ENCODE measurements at regions not wholly inside any gene's neighbourhood (a gene's known extent, or its start where the extent isn't known, plus 50 kb on each side); places are given as distances from the start of the nearest gene placed in this dataset.
"Not testable (repeated sequence)": the region's sequence is repeated elsewhere in the genome, so short reads cannot be mapped to it uniquely, and the experiment has no call there.

GRCh38 chr1:166489670-166490436 lies 323.1 kb upstream of the FAM78B start:
- H3K27ac ChIP-seq (ENCODE audit: low read length), result no peak overlapping the region
- no peaks in the 10 kb centered on the region; the same call in 1 of the 2 replicates for H3K9me3 ChIP-seq (ENCODE audit: control insufficient read depth, insufficient read depth, low read length)
- H3K36me3 ChIP-seq (ENCODE audit: control insufficient read depth, insufficient read depth, low read length), result no peaks in the 10 kb centered on the region
- H3K27me3 ChIP-seq (ENCODE audit: control insufficient read depth, insufficient read depth, low read length), result no peaks in the 10 kb centered on the region
- no peak overlapping the region for H3K4me3 ChIP-seq (ENCODE audit: low read length)
- DNase-seq (ENCODE audit: low read depth, low spot score), result no peak
- H3K4me1 ChIP-seq (ENCODE audit: control insufficient read depth, insufficient read depth, low read length), result no peaks in the 10 kb centered on the region
- no CpG with 5 or more reads among the region's 17 CpGs for WGBS (ENCODE audit: insufficient coverage, insufficient read length)

- no peak overlapping the region for H3K27ac ChIP-seq (ENCODE audit: low read length)
- no peaks in the 10 kb centered on the region for H3K36me3 ChIP-seq (ENCODE audit: control insufficient read depth, insufficient read depth, low read length)
- no CpG with 5 or more reads among the region's 5 CpGs for WGBS (ENCODE audit: insufficient coverage, insufficient read length)
- H3K4me3 ChIP-seq (ENCODE audit: low read length), result no peak overlapping the region
- no peak for DNase-seq (ENCODE audit: low read depth, low spot score)
- H3K4me1 ChIP-seq (ENCODE audit: control insufficient read depth, insufficient read depth, low read length), result no peaks in the 10 kb centered on the region
- H3K27me3 ChIP-seq (ENCODE audit: control insufficient read depth, insufficient read depth, low read length), result no peaks in the 10 kb centered on the region
- no peaks in the 10 kb centered on the region; the same call in 1 of the 2 replicates for H3K9me3 ChIP-seq (ENCODE audit: control insufficient read depth, insufficient read depth, low read length)
Measured at GRCh38 chr1:166490437-166490991, 323.7 kb upstream of the FAM78B start.

GRCh38 chr1:166493765-166494164 lies 327.0 kb upstream of the FAM78B start:
- DNase-seq (ENCODE audit: low read depth, low spot score); H3K4me1 ChIP-seq (ENCODE audit: control insufficient read depth, insufficient read depth, low read length); H3K27ac ChIP-seq (ENCODE audit: low read length); H3K36me3 ChIP-seq (ENCODE audit: control insufficient read depth, insufficient read depth, low read length); H3K4me3 ChIP-seq (ENCODE audit: low read length); H3K27me3 ChIP-seq (ENCODE audit: control insufficient read depth, insufficient read depth, low read length); H3K9me3 ChIP-seq (ENCODE audit: control insufficient read depth, insufficient read depth, low read length): not testable (repeated sequence)
- WGBS (ENCODE audit: insufficient coverage, insufficient read length), result no CpG with 5 or more reads among the region's 2 CpGs

GRCh38 chr1:166507347-166507746 lies 331.9 kb upstream of the POGK start:
- H3K4me3 ChIP-seq (ENCODE audit: low read length), result no peak overlapping the region
- no peaks in the 10 kb centered on the region for H3K27me3 ChIP-seq (ENCODE audit: control insufficient read depth, insufficient read depth, low read length)
- H3K36me3 ChIP-seq (ENCODE audit: control insufficient read depth, insufficient read depth, low read length), result no peaks in the 10 kb centered on the region
- H3K27ac ChIP-seq (ENCODE audit: low read length), result no peak overlapping the region
- no peak for DNase-seq (ENCODE audit: low read depth, low spot score)
- no peaks in the 10 kb centered on the region for H3K9me3 ChIP-seq (ENCODE audit: control insufficient read depth, insufficient read depth, low read length)
- no peaks in the 10 kb centered on the region for H3K4me1 ChIP-seq (ENCODE audit: control insufficient read depth, insufficient read depth, low read length)

GRCh38 chr1:166511761-166512160 lies 327.5 kb upstream of the POGK start:
- no peaks in the 10 kb centered on the region for H3K4me1 ChIP-seq (ENCODE audit: control insufficient read depth, insufficient read depth, low read length)
- no peak overlapping the region for H3K27ac ChIP-seq (ENCODE audit: low read length)
- H3K27me3 ChIP-seq (ENCODE audit: control insufficient read depth, insufficient read depth, low read length), result no peaks in the 10 kb centered on the region
- no peak overlapping the region for H3K4me3 ChIP-seq (ENCODE audit: low read length)
- 0 out of 2 replicates have a peak, but pooled peaks cover 2% of the 10 kb centered on the region for H3K9me3 ChIP-seq (ENCODE audit: control insufficient read depth, insufficient read depth, low read length)
- no CpG with 5 or more reads among the region's 2 CpGs for WGBS (ENCODE audit: insufficient coverage, insufficient read length)
- no peaks in the 10 kb centered on the region for H3K36me3 ChIP-seq (ENCODE audit: control insufficient read depth, insufficient read depth, low read length)
- no peak for DNase-seq (ENCODE audit: low read depth, low spot score)

- WGBS (ENCODE audit: insufficient coverage, insufficient read length), result no CpG with 5 or more reads among the region's 1 CpG
Measured at GRCh38 chr1:166514067-166514466, 325.2 kb upstream of the POGK start.

GRCh38 chr1:166527752-166528151 lies 311.5 kb upstream of the POGK start:
- Histone ChIP-seq H3K36me3 (ENCODE audit: control insufficient read depth, insufficient read depth, low read length) (no peaks in the 10 kb centered on the region), H3K27ac (ENCODE audit: low read length) (no peak overlapping the region)
- no CpG with 5 or more reads among the region's 2 CpGs for WGBS (ENCODE audit: insufficient coverage, insufficient read length)

More at GRCh38 chr1:166514067-166514466, 325.2 kb upstream of the POGK start:
- Histone ChIP-seq H3K27ac (ENCODE audit: low read length) (no peak overlapping the region), H3K4me3 (ENCODE audit: low read length) (no peak overlapping the region), H3K36me3 (ENCODE audit: control insufficient read depth, insufficient read depth, low read length) (no peaks in the 10 kb centered on the region), H3K9me3 (ENCODE audit: control insufficient read depth, insufficient read depth, low read length) (0 out of 2 replicates have a peak, but pooled peaks cover 2% of the 10 kb centered on the region), H3K4me1 (ENCODE audit: control insufficient read depth, insufficient read depth, low read length) (no peaks in the 10 kb centered on the region), H3K27me3 (ENCODE audit: control insufficient read depth, insufficient read depth, low read length) (no peaks in the 10 kb centered on the region)
- no peak for DNase-seq (ENCODE audit: low read depth, low spot score)

GRCh38 chr1:166538646-166539045 lies 300.6 kb upstream of the POGK start:
- Histone ChIP-seq H3K4me1 (ENCODE audit: control insufficient read depth, insufficient read depth, low read length) (no peaks in the 10 kb centered on the region), H3K4me3 (ENCODE audit: low read length) (no peak overlapping the region), H3K36me3 (ENCODE audit: control insufficient read depth, insufficient read depth, low read length) (no peaks in the 10 kb centered on the region), H3K27me3 (ENCODE audit: control insufficient read depth, insufficient read depth, low read length) (no peaks in the 10 kb centered on the region), H3K9me3 (ENCODE audit: control insufficient read depth, insufficient read depth, low read length) (no peaks in the 10 kb centered on the region; the same call in 1 of the 2 replicates), H3K27ac (ENCODE audit: low read length) (no peak overlapping the region)
- DNase-seq (ENCODE audit: low read depth, low spot score), result no peak
- no CpG with 5 or more reads among the region's 1 CpG for WGBS (ENCODE audit: insufficient coverage, insufficient read length)

More at GRCh38 chr1:166527752-166528151, 311.5 kb upstream of the POGK start:
- Histone ChIP-seq H3K4me1 (ENCODE audit: control insufficient read depth, insufficient read depth, low read length) (no peaks in the 10 kb centered on the region), H3K9me3 (ENCODE audit: control insufficient read depth, insufficient read depth, low read length) (no peaks in the 10 kb centered on the region), H3K27me3 (ENCODE audit: control insufficient read depth, insufficient read depth, low read length) (no peaks in the 10 kb centered on the region), H3K4me3 (ENCODE audit: low read length) (no peak overlapping the region)
- DNase-seq (ENCODE audit: low read depth, low spot score), result no peak

GRCh38 chr1:166544036-166544435 lies 295.2 kb upstream of the POGK start:
- no CpG with 5 or more reads among the region's 1 CpG for WGBS (ENCODE audit: insufficient coverage, insufficient read length)
- H3K4me3 ChIP-seq (ENCODE audit: low read length), result no peak overlapping the region
- no peaks in the 10 kb centered on the region for H3K27me3 ChIP-seq (ENCODE audit: control insufficient read depth, insufficient read depth, low read length)
- no peak overlapping the region for H3K27ac ChIP-seq (ENCODE audit: low read length)
- no peak for DNase-seq (ENCODE audit: low read depth, low spot score)
- no peaks in the 10 kb centered on the region for H3K36me3 ChIP-seq (ENCODE audit: control insufficient read depth, insufficient read depth, low read length)
- H3K9me3 ChIP-seq (ENCODE audit: control insufficient read depth, insufficient read depth, low read length), result no peaks in the 10 kb centered on the region
- no peaks in the 10 kb centered on the region for H3K4me1 ChIP-seq (ENCODE audit: control insufficient read depth, insufficient read depth, low read length)

- no CpG with 5 or more reads among the region's 1 CpG for WGBS (ENCODE audit: insufficient coverage, insufficient read length)
- no peaks in the 10 kb centered on the region for H3K9me3 ChIP-seq (ENCODE audit: control insufficient read depth, insufficient read depth, low read length)
- H3K27ac ChIP-seq (ENCODE audit: low read length), result no peak overlapping the region
- no peak for DNase-seq (ENCODE audit: low read depth, low spot score)
- no peaks in the 10 kb centered on the region for H3K4me1 ChIP-seq (ENCODE audit: control insufficient read depth, insufficient read depth, low read length)
- H3K4me3 ChIP-seq (ENCODE audit: low read length), result no peak overlapping the region
- no peaks in the 10 kb centered on the region for H3K27me3 ChIP-seq (ENCODE audit: control insufficient read depth, insufficient read depth, low read length)
- no peaks in the 10 kb centered on the region for H3K36me3 ChIP-seq (ENCODE audit: control insufficient read depth, insufficient read depth, low read length)
Measured at GRCh38 chr1:166544561-166544960, 294.7 kb upstream of the POGK start.

GRCh38 chr1:166552706-166553105 lies 286.6 kb upstream of the POGK start:
- no peaks in the 10 kb centered on the region for H3K27me3 ChIP-seq (ENCODE audit: control insufficient read depth, insufficient read depth, low read length)
- no peak for DNase-seq (ENCODE audit: low read depth, low spot score)
- H3K4me3 ChIP-seq (ENCODE audit: low read length), result no peak overlapping the region
- H3K4me1 ChIP-seq (ENCODE audit: control insufficient read depth, insufficient read depth, low read length), result no peaks in the 10 kb centered on the region
- H3K27ac ChIP-seq (ENCODE audit: low read length), result no peak overlapping the region
- WGBS (ENCODE audit: insufficient coverage, insufficient read length), result no CpG with 5 or more reads among the region's 1 CpG
- no peaks in the 10 kb centered on the region for H3K9me3 ChIP-seq (ENCODE audit: control insufficient read depth, insufficient read depth, low read length)
- no peaks in the 10 kb centered on the region for H3K36me3 ChIP-seq (ENCODE audit: control insufficient read depth, insufficient read depth, low read length)
